SJCRH30 (cell line): ENCODE measurements at regions not wholly inside any gene's neighbourhood (a gene's known extent, or its start where the extent isn't known, plus 50 kb on each side); places are given as distances from the start of the nearest gene placed in this dataset.

Source experiments
- DNase-seq, 2 experiments: peaks; one replicate each; pipeline ENCODE4 v3.0.0-alpha.2; 2015 to 2020
- H3K27ac ChIP-seq: fragments of 250-450 bp; sonication (Bioruptor Pico); 2 replicates; pipeline ENCODE4 v1.5.1; 2020; ENCODE audit warnings: mild to moderate bottlenecking, moderate library complexity
- H3K27me3 ChIP-seq: fragments of 250-450 bp; sonication (Bioruptor Pico); 2 replicates; pipeline ENCODE4 v1.5.1; 2020; ENCODE audit warnings: mild to moderate bottlenecking, moderate library complexity
- H3K36me3 ChIP-seq: fragments of 250-450 bp; sonication (Bioruptor Pico); 2 replicates; pipeline ENCODE4 v1.5.1; 2020; ENCODE audit warnings: mild to moderate bottlenecking, moderate library complexity
- H3K4me1 ChIP-seq: fragments of 250-450 bp; sonication (Bioruptor Pico); 2 replicates; pipeline ENCODE4 v1.5.1; 2020; ENCODE audit warnings: mild to moderate bottlenecking, moderate library complexity
- H3K4me3 ChIP-seq: fragments of 250-450 bp; sonication (Bioruptor Pico); 2 replicates; pipeline ENCODE4 v1.5.1; 2020; ENCODE audit warnings: mild to moderate bottlenecking, moderate library complexity
- H3K9me3 ChIP-seq: fragments of 250-450 bp; sonication (Bioruptor Pico); replicated peaks from 2 replicates; pipeline ENCODE4 v1.5.1; 2020; ENCODE audit warnings: mild to moderate bottlenecking, moderate library complexity

GRCh38 chr13:58843071-58843470 is 1211.5 kb downstream of the PCDH17 start:
- Histone ChIP-seq H3K4me3 (no peak overlapping the region), H3K9me3 (no peaks in the 10 kb centered on the region; the same call in 1 of the 2 replicates), H3K27me3 (no peaks in the 10 kb centered on the region), H3K27ac (no peak overlapping the region), H3K36me3 (no peaks in the 10 kb centered on the region), H3K4me1 (no peaks in the 10 kb centered on the region)
- DNase-seq: no peak

GRCh38 chr13:58843567-58843966 is 1212.0 kb downstream of the PCDH17 start:
- H3K27me3 ChIP-seq: no peaks in the 10 kb centered on the region
- no peak overlapping the region for H3K4me3 ChIP-seq
- no peaks in the 10 kb centered on the region for H3K36me3 ChIP-seq
- no peaks in the 10 kb centered on the region for H3K4me1 ChIP-seq
- no peaks in the 10 kb centered on the region; the same call in 1 of the 2 replicates for H3K9me3 ChIP-seq
- no peak for DNase-seq
- no peak overlapping the region for H3K27ac ChIP-seq

GRCh38 chr13:58850161-58850560 is 1218.6 kb downstream of the PCDH17 start:
- Histone ChIP-seq H3K27me3 (no peaks in the 10 kb centered on the region), H3K27ac (no peak overlapping the region), H3K36me3 (no peaks in the 10 kb centered on the region), H3K4me3 (no peak overlapping the region), H3K9me3 (no peaks in the 10 kb centered on the region; the same call in 1 of the 2 replicates), H3K4me1 (peaks cover 9% of the 10 kb centered on the region)
- no peak for DNase-seq

- no peak overlapping the region for H3K27ac ChIP-seq
- no peaks in the 10 kb centered on the region for H3K36me3 ChIP-seq
- no peak for DNase-seq
These were observed 1220.5 kb downstream of the PCDH17 start for GRCh38 chr13:58852076-58852475.

GRCh38 chr13:58855283-58855682 is 1223.7 kb downstream of the PCDH17 start:
- Histone ChIP-seq H3K36me3 (no peaks in the 10 kb centered on the region), H3K27me3 (no peaks in the 10 kb centered on the region), H3K4me3 (no peak overlapping the region), H3K27ac (peak overlapping the region; percentile 66), H3K9me3 (no peaks in the 10 kb centered on the region), H3K4me1 (peaks cover 25% of the 10 kb centered on the region)
- DNase-seq: peak in 1 of 2 experiments; percentile 28

More at GRCh38 chr13:58852076-58852475, 1220.5 kb downstream of the PCDH17 start:
- Histone ChIP-seq H3K4me1 (peaks cover 25% of the 10 kb centered on the region), H3K4me3 (no peak overlapping the region), H3K27me3 (no peaks in the 10 kb centered on the region), H3K9me3 (no peaks in the 10 kb centered on the region)

GRCh38 chr13:58858870-58859371 is 1227.4 kb downstream of the PCDH17 start:
- no peak for DNase-seq
- H3K4me3 ChIP-seq: no peak overlapping the region
- no peaks in the 10 kb centered on the region for H3K9me3 ChIP-seq
- H3K4me1 ChIP-seq: peaks cover 20% of the 10 kb centered on the region
- no peak overlapping the region for H3K27ac ChIP-seq
- H3K36me3 ChIP-seq: no peaks in the 10 kb centered on the region
- H3K27me3 ChIP-seq: no peaks in the 10 kb centered on the region

- Histone ChIP-seq H3K9me3 (no peaks in the 10 kb centered on the region), H3K27ac (no peak overlapping the region), H3K4me1 (no peaks in the 10 kb centered on the region), H3K4me3 (no peak overlapping the region), H3K27me3 (no peaks in the 10 kb centered on the region), H3K36me3 (no peaks in the 10 kb centered on the region)
- DNase-seq: no peak
These were observed 1233.7 kb downstream of the PCDH17 start for GRCh38 chr13:58865286-58865685.

- H3K4me3 ChIP-seq: no peak overlapping the region
- no peaks in the 10 kb centered on the region for H3K9me3 ChIP-seq
- DNase-seq: peak in 1 of 2 experiments; percentile 7
- no peak overlapping the region for H3K27ac ChIP-seq
- no peaks in the 10 kb centered on the region for H3K36me3 ChIP-seq
- no peaks in the 10 kb centered on the region for H3K27me3 ChIP-seq
- no peaks in the 10 kb centered on the region for H3K4me1 ChIP-seq
These were observed 1238.0 kb downstream of the PCDH17 start for GRCh38 chr13:58869566-58869965.

GRCh38 chr13:58876473-58876872 is 1244.9 kb downstream of the PCDH17 start:
- H3K9me3 ChIP-seq: no peaks in the 10 kb centered on the region
- H3K27me3 ChIP-seq: no peaks in the 10 kb centered on the region
- H3K27ac ChIP-seq: no peak overlapping the region
- DNase-seq: no peak
- no peak overlapping the region for H3K4me3 ChIP-seq
- H3K36me3 ChIP-seq: no peaks in the 10 kb centered on the region
- H3K4me1 ChIP-seq: no peaks in the 10 kb centered on the region

GRCh38 chr13:58879114-58879513 is 1247.6 kb downstream of the PCDH17 start:
- Histone ChIP-seq H3K4me3 (no peak overlapping the region), H3K4me1 (no peaks in the 10 kb centered on the region), H3K36me3 (no peaks in the 10 kb centered on the region), H3K27me3 (no peaks in the 10 kb centered on the region), H3K9me3 (no peaks in the 10 kb centered on the region), H3K27ac (no peak overlapping the region)
- no peak for DNase-seq

GRCh38 chr13:58882516-58882915 is 1251.0 kb downstream of the PCDH17 start:
- no peak overlapping the region for H3K27ac ChIP-seq
- no peak for DNase-seq
- no peaks in the 10 kb centered on the region for H3K9me3 ChIP-seq
- no peaks in the 10 kb centered on the region for H3K27me3 ChIP-seq
- no peak overlapping the region for H3K4me3 ChIP-seq
- H3K36me3 ChIP-seq: no peaks in the 10 kb centered on the region
- H3K4me1 ChIP-seq: no peaks in the 10 kb centered on the region

GRCh38 chr13:58883405-58883804 is 1251.9 kb downstream of the PCDH17 start:
- Histone ChIP-seq H3K27ac (no peak overlapping the region), H3K4me3 (no peak overlapping the region), H3K9me3 (no peaks in the 10 kb centered on the region), H3K27me3 (no peaks in the 10 kb centered on the region), H3K4me1 (no peaks in the 10 kb centered on the region), H3K36me3 (no peaks in the 10 kb centered on the region)
- no peak for DNase-seq

GRCh38 chr13:58884353-58885209 is 1253.0 kb downstream of the PCDH17 start:
- Histone ChIP-seq H3K9me3 (no peaks in the 10 kb centered on the region), H3K4me1 (no peaks in the 10 kb centered on the region), H3K36me3 (no peaks in the 10 kb centered on the region), H3K27ac (no peak overlapping the region), H3K4me3 (no peak overlapping the region), H3K27me3 (no peaks in the 10 kb centered on the region)
- no peak for DNase-seq

GRCh38 chr13:58889474-58889873 is 1257.9 kb downstream of the PCDH17 start:
- Histone ChIP-seq H3K9me3 (no peaks in the 10 kb centered on the region), H3K4me1 (no peaks in the 10 kb centered on the region), H3K4me3 (no peak overlapping the region), H3K36me3 (no peaks in the 10 kb centered on the region), H3K27ac (no peak overlapping the region), H3K27me3 (no peaks in the 10 kb centered on the region)
- no peak for DNase-seq

GRCh38 chr13:58893396-58893795 is 1261.9 kb downstream of the PCDH17 start:
- Histone ChIP-seq H3K4me3 (no peak overlapping the region), H3K27me3 (no peaks in the 10 kb centered on the region), H3K9me3 (no peaks in the 10 kb centered on the region), H3K27ac (no peak overlapping the region), H3K36me3 (no peaks in the 10 kb centered on the region), H3K4me1 (no peaks in the 10 kb centered on the region)
- DNase-seq: no peak
